IMR-90 (cell line): ENCODE measurements at regions not wholly inside any gene's neighbourhood (a gene's known extent, or its start where the extent isn't known, plus 50 kb on each side); places are given as distances from the start of the nearest gene placed in this dataset.

ENCODE experiments used
- ATAC-seq: fragments of 200-7000 bp; cut with Tn5 transposase; 2 replicates; pipeline ENCODE4 v1.9.1; 2020; ENCODE audit warnings: low read depth, mild to moderate bottlenecking, moderate library complexity
- BruUV-seq: library from RNA; stranded (reverse); fragments of 400-500 nt; replicated peaks from 2 replicates; lab custom pipeline; 2021; lab: Mats Ljungman, UMichigan
- CTCF ChIA-PET: fragments of 300-600 bp; formaldehyde crosslinking; extraction: SDS; loops from one replicate; lab custom pipeline; 2021; ENCODE audit warnings: antibody characterized with exemption; lab: Yijun Ruan, JAX
- POLR2A ChIA-PET: fragments of 300-600 bp; sonication (Branson Sonifier 250); formaldehyde crosslinking; loops from one replicate; lab custom pipeline; 2022; ENCODE audit warnings: antibody characterized with exemption; ENCODE audit not compliant: unreplicated experiment; lab: Charles Lee
- DNase-seq: peaks from one replicate; pipeline ENCODE4 v3.0.0; 2013
- H2AFZ ChIP-seq: replicated peaks from 2 replicates; pipeline ENCODE3; 2013; ENCODE audit warnings: low read length, mild to moderate bottlenecking; ENCODE audit not compliant: poor library complexity
- H2AK5ac ChIP-seq: 2 replicates; pipeline ENCODE4 v1.6.1; 2013; ENCODE audit warnings: low read depth, low read length, inconsistent platforms
- H2AK9ac ChIP-seq: replicated peaks from 2 replicates; pipeline ENCODE3; 2013; ENCODE audit warnings: mild to moderate bottlenecking, low read depth, low read length, moderate library complexity; ENCODE audit not compliant: poor library complexity
- H2BK120ac ChIP-seq: 2 replicates; pipeline ENCODE4 v1.6.1; 2013; ENCODE audit warnings: low read depth, low read length, inconsistent platforms
- H2BK15ac ChIP-seq: 3 replicates; pipeline ENCODE4 v1.6.1; 2013; ENCODE audit warnings: low read depth, low read length, inconsistent platforms
- H2BK20ac ChIP-seq: 2 replicates; pipeline ENCODE4 v1.6.1; 2013; ENCODE audit warnings: low read depth, mild to moderate bottlenecking, inconsistent platforms, low read length, moderate library complexity
- H2BK5ac ChIP-seq: 2 replicates; pipeline ENCODE4 v1.6.1; 2013; ENCODE audit warnings: mild to moderate bottlenecking, low read depth, low read length, inconsistent platforms; ENCODE audit not compliant: poor library complexity, severe bottlenecking
- H3K14ac ChIP-seq: replicated peaks from 2 replicates; pipeline ENCODE4 v1.6.1; 2013; ENCODE audit warnings: low read depth, low read length, inconsistent platforms
- H3K18ac ChIP-seq: 2 replicates; pipeline ENCODE4 v1.6.1; 2013; ENCODE audit warnings: low read depth, low read length, control low read depth
- H3K23ac ChIP-seq: 2 replicates; pipeline ENCODE4 v1.6.1; 2013; ENCODE audit warnings: low read depth, low read length, inconsistent platforms
- H3K27ac ChIP-seq: 2 replicates; pipeline ENCODE4 v1.5.1; 2013; ENCODE audit warnings: mild to moderate bottlenecking, control low read depth, low read length; ENCODE audit not compliant: insufficient read depth
- H3K27me3 ChIP-seq: 2 replicates; pipeline ENCODE4 v1.6.1; 2013; ENCODE audit warnings: low read length; ENCODE audit not compliant: control insufficient read depth, insufficient read depth
- H3K36me3 ChIP-seq: 2 replicates; pipeline ENCODE4 v1.6.1; 2013; ENCODE audit warnings: low read length, mixed read lengths; ENCODE audit not compliant: control insufficient read depth, insufficient read depth
- H3K4ac ChIP-seq: 2 replicates; pipeline ENCODE4 v1.6.1; 2013; ENCODE audit warnings: low read depth, low read length, inconsistent platforms
- H3K4me1 ChIP-seq: 2 replicates; pipeline ENCODE4 v1.6.1; 2013; ENCODE audit warnings: low read length, mixed read lengths; ENCODE audit not compliant: control insufficient read depth, insufficient read depth
- H3K4me2 ChIP-seq: 2 replicates; pipeline ENCODE4 v1.6.1; 2013; ENCODE audit warnings: low read depth, mild to moderate bottlenecking, control low read depth, low read length, moderate library complexity
- H3K4me3 ChIP-seq: 2 replicates; pipeline ENCODE4 v1.5.1; 2013; ENCODE audit warnings: low read depth, mild to moderate bottlenecking, control low read depth, low read length, moderate library complexity; ENCODE audit not compliant: insufficient read depth
- H3K56ac ChIP-seq: 2 replicates; pipeline ENCODE4 v1.6.1; 2013; ENCODE audit warnings: low read length, inconsistent platforms; ENCODE audit not compliant: insufficient read depth; ENCODE audit errors: extremely low read depth
- H3K79me1 ChIP-seq, 2 experiments: 2 replicates each; pipeline ENCODE4 v1.6.1; 2013; ENCODE audit warnings: low read length in 2 of 2, inconsistent platforms in 1 of 2, low read depth in 1 of 2
- H3K9ac ChIP-seq: 2 replicates; pipeline ENCODE4 v1.6.1; 2013; ENCODE audit warnings: low read depth, low read length, control low read depth
- H3K9me1 ChIP-seq: 2 replicates; pipeline ENCODE4 v1.6.1; 2013; ENCODE audit warnings: low read length, inconsistent platforms; ENCODE audit not compliant: insufficient read depth
- H3K9me3 ChIP-seq: 2 replicates; pipeline ENCODE4 v1.6.1; 2013; ENCODE audit warnings: low read length; ENCODE audit not compliant: control insufficient read depth, insufficient read depth
- H4K20me1 ChIP-seq: 2 replicates; pipeline ENCODE4 v1.6.1; 2013; ENCODE audit warnings: low read length, inconsistent platforms; ENCODE audit not compliant: insufficient read depth
- H4K5ac ChIP-seq: 2 replicates; pipeline ENCODE4 v1.6.1; 2013; ENCODE audit warnings: mild to moderate bottlenecking, low read depth, low read length, control low read depth
- H4K8ac ChIP-seq, 2 experiments: 2 replicates each; pipeline ENCODE4 v1.6.1; 2013; ENCODE audit warnings: low read depth in 2 of 2, low read length in 2 of 2, control low read depth in 1 of 2, inconsistent platforms in 1 of 2
- H4K91ac ChIP-seq: 2 replicates; pipeline ENCODE4 v1.6.1; 2013; ENCODE audit warnings: low read depth, low read length, inconsistent platforms; ENCODE audit not compliant: insufficient read depth
- BHLHE40 ChIP-seq: fragments of 150-350 bp; IDR thresholded peaks from 2 replicates; pipeline ENCODE4 v1.6.1; 2016; ENCODE audit warnings: mild to moderate bottlenecking, low read depth, low read length
- CEBPB ChIP-seq: IDR thresholded peaks from 2 replicates; pipeline ENCODE4 v1.6.1; 2012; ENCODE audit warnings: low read depth, low read length, improper control_type of control experiment
- FOS ChIP-seq: fragments of 150-350 bp; IDR thresholded peaks from 2 replicates; pipeline ENCODE4 v1.6.1; 2016; ENCODE audit warnings: low read depth, low read length
- MAFK ChIP-seq: IDR thresholded peaks from 2 replicates; pipeline ENCODE4 v1.6.1; 2012; ENCODE audit warnings: low read depth, low read length, improper control_type of control experiment
- MAZ ChIP-seq: IDR thresholded peaks from 2 replicates; pipeline ENCODE4 v1.6.1; 2012; ENCODE audit warnings: low read depth, mild to moderate bottlenecking, low read length, improper control_type of control experiment, moderate library complexity, borderline replicate concordance
- POLR2A ChIP-seq: IDR thresholded peaks from 2 replicates; pipeline ENCODE4 v1.6.1; 2012; ENCODE audit warnings: mild to moderate bottlenecking, low read depth, low read length
- RCOR1 ChIP-seq: IDR thresholded peaks from 2 replicates; pipeline ENCODE4 v1.6.1; 2012; ENCODE audit warnings: mild to moderate bottlenecking, low read length, improper control_type of control experiment; ENCODE audit not compliant: insufficient replicate concordance
- SMC3 ChIP-seq: fragments of 150-350 bp; IDR thresholded peaks from 2 replicates; pipeline ENCODE4 v1.6.1; 2016; ENCODE audit warnings: low read depth, mild to moderate bottlenecking, antibody characterized with exemption, low read length, moderate library complexity
- WGBS, 2 experiments: methylation state at CpG; one replicate each; pipeline versions ENCODE4 v1.1.5 to v1.1.7; 2013; ENCODE audit warnings: missing lambda C conversion rate in 2 of 2; ENCODE audit not compliant: insufficient read length in 1 of 2; ENCODE audit errors: extremely low coverage in 2 of 2; 5-methylcytosine and 5-hydroxymethylcytosine counted together
- dilution Hi-C: fragments of 300-500 bp; cut with HindIII; formaldehyde crosslinking; loops from one replicate; pipeline ENCODE4 v1.14.3; 2018; ENCODE audit warnings: low sequenced_read_pairs; ENCODE audit not compliant: unreplicated experiment
- in situ Hi-C: fragments of 300-500 bp; cut with MboI; formaldehyde crosslinking; loops from 3 replicates; pipeline ENCODE4 v1.14.3; 2019; ENCODE audit warnings: low sequenced_read_pairs, inconsistent platforms, mixed read lengths
- intact Hi-C: fragments of 100-400 bp; cut with micrococcal nuclease; formaldehyde crosslinking; loops from 2 replicates; pipeline ENCODE4 v1.10.0; 2022
- TF ChIP-seq, protein P1 (sequence below): conservative IDR thresholded peaks from 2 replicates; pipeline ENCODE4 v1.5.1; 2012; ENCODE audit warnings: mild to moderate bottlenecking, low read depth, low read length, improper control_type of control experiment
- TF ChIP-seq, protein P2 (sequence below): fragments of 150-350 bp; IDR thresholded peaks from 2 replicates; pipeline ENCODE4 v1.6.1; 2017; ENCODE audit warnings: mild to moderate bottlenecking, antibody characterized with exemption, low read length, low read depth

DNA sequence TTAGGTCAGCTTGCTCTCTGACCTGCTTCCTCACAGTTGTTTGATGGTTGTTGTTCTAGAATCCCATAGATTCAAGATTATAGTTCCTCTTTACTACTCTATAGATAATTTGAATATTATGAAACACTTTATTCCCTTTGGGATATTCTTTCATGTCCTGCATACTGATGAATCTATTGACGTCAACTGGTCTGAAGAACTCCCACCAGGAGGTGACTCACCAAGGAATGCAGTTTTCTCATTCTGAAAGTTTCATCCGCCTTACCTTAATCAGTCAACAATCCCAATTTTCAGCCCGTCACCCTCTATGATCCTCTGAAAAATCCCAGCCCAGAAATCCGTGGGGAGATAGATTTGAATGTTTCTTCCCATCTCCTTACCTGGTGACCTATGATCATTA, 834.1 kb upstream of the PRMT6 start:
- Histone ChIP-seq H3K27me3 (no peaks in the 10 kb centered on the region), H3K79me1 (no peaks in the 10 kb centered on the region), H3K4me1 (no peaks in the 10 kb centered on the region), H3K4me3 (no peak overlapping the region), H2BK15ac (no peak overlapping the region), H3K23ac (no peak overlapping the region), H3K9me3 (no peaks in the 10 kb centered on the region), H2AFZ (no peak overlapping the region), H3K27ac (no peak overlapping the region), H2BK120ac (no peak overlapping the region), H3K9me1 (no peaks in the 10 kb centered on the region), H3K4me2 (no peak overlapping the region), H4K91ac (no peak overlapping the region), H2AK9ac (no peak overlapping the region), H3K9ac (no peak overlapping the region), H4K8ac (no peak overlapping the region), H4K20me1 (no peaks in the 10 kb centered on the region), H3K18ac (no peak overlapping the region), H2BK5ac (no peak overlapping the region), H3K14ac (no peak overlapping the region), H3K36me3 (no peaks in the 10 kb centered on the region), H2AK5ac (no peak overlapping the region), H3K56ac (no peak overlapping the region), H3K4ac (no peak overlapping the region), H4K5ac (no peak overlapping the region), H2BK20ac (no peak overlapping the region)
- BruUV-seq = no TSS peak
- intact Hi-C loops = no loop called here
- DNase-seq = no peak
- in situ Hi-C loops = no loop called here
- ChIA-PET CTCF (no interaction called here), POLR2A (no interaction called here)
- TF ChIP-seq MAFK (no peak), FOS (no peak), BHLHE40 (no peak), POLR2A (no peak), MAZ (no peak), SMC3 (no peak), RCOR1 (no peak), CEBPB (no peak)
- TF ChIP-seq, protein P1, sequence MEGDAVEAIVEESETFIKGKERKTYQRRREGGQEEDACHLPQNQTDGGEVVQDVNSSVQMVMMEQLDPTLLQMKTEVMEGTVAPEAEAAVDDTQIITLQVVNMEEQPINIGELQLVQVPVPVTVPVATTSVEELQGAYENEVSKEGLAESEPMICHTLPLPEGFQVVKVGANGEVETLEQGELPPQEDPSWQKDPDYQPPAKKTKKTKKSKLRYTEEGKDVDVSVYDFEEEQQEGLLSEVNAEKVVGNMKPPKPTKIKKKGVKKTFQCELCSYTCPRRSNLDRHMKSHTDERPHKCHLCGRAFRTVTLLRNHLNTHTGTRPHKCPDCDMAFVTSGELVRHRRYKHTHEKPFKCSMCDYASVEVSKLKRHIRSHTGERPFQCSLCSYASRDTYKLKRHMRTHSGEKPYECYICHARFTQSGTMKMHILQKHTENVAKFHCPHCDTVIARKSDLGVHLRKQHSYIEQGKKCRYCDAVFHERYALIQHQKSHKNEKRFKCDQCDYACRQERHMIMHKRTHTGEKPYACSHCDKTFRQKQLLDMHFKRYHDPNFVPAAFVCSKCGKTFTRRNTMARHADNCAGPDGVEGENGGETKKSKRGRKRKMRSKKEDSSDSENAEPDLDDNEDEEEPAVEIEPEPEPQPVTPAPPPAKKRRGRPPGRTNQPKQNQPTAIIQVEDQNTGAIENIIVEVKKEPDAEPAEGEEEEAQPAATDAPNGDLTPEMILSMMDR = no peak
- TF ChIP-seq, protein P2, sequence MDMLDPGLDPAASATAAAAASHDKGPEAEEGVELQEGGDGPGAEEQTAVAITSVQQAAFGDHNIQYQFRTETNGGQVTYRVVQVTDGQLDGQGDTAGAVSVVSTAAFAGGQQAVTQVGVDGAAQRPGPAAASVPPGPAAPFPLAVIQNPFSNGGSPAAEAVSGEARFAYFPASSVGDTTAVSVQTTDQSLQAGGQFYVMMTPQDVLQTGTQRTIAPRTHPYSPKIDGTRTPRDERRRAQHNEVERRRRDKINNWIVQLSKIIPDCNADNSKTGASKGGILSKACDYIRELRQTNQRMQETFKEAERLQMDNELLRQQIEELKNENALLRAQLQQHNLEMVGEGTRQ = no peak
- no peak for ATAC-seq
- dilution Hi-C loops = no loop called here
- no CpG with 5 or more reads among the region's 4 CpGs for WGBS, 2 experiments
